ENCODE measurements at regions not wholly inside any gene's neighbourhood (a gene's known extent, or its start where the extent isn't known, plus 50 kb on each side); places are given as distances from the start of the nearest gene placed in this dataset.

GRCh38 chr6:120484146-120484545, 850.1 kb downstream of the TBC1D32 start:
- no peak for TF ChIP-seq EZH2 (IDR thresholded peaks at IDR 0.05; ENCODE audit: low read length)
- TF ChIP-seq CTCF (optimal IDR thresholded peaks at IDR 0.05 in 1 of 3, IDR thresholded peaks at IDR 0.05 in 1 of 3, conservative IDR thresholded peaks at IDR 0.05 in 1 of 3; ENCODE audit: extremely low read depth in 1 of 3, insufficient read depth in 2 of 3, low read length in 3 of 3), result no peak

Data from keratinocyte (primary cell).